Neural cell (in vitro differentiated cells): ENCODE measurements at regions not wholly inside any gene's neighbourhood (a gene's known extent, or its start where the extent isn't known, plus 50 kb on each side); places are given as distances from the start of the nearest gene placed in this dataset.

Experiments
- CTCF ChIP-seq: fragments of 450-650 bp; IDR thresholded peaks from 2 replicates; pipeline ENCODE4 v1.5.1; 2014; ENCODE audit warnings: antibody characterized with exemption, mild to moderate bottlenecking, moderate library complexity; ENCODE audit not compliant: poor library complexity, severe bottlenecking
- POLR2AphosphoS5 ChIP-seq: IDR thresholded peaks from 2 replicates; pipeline ENCODE4 v1.6.1; 2012

- TF ChIP-seq POLR2AphosphoS5: no peak
- TF ChIP-seq CTCF: no peak
Observed at GRCh38 chr3:153783741-153784480, 337.3 kb upstream of the ARHGEF26 start.
